ENCODE measurements at regions not wholly inside any gene's neighbourhood (a gene's known extent, or its start where the extent isn't known, plus 50 kb on each side); places are given as distances from the start of the nearest gene placed in this dataset.

DNA sequence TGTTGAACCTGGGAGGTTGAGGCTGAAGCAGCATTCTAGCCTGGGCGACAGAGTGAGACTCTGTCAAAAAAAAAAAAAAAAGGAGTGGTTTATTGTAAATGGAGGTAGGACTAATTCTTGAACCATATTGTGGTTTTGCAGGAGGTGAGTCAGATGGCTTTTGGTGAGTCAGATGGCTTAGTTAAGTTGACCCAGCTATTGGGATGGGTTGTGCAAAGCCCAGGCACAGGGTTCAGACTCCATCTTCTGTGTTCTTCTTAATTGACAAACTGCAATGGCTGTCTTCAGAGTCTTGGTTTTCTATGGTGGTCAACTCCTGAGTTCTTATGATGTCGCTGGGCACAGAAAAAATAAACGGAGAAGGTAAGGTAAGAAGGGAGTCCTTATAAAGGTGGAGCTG, 182.7 kb downstream of the ADAMTS15 start:
- TF ChIP-seq, protein P1, sequence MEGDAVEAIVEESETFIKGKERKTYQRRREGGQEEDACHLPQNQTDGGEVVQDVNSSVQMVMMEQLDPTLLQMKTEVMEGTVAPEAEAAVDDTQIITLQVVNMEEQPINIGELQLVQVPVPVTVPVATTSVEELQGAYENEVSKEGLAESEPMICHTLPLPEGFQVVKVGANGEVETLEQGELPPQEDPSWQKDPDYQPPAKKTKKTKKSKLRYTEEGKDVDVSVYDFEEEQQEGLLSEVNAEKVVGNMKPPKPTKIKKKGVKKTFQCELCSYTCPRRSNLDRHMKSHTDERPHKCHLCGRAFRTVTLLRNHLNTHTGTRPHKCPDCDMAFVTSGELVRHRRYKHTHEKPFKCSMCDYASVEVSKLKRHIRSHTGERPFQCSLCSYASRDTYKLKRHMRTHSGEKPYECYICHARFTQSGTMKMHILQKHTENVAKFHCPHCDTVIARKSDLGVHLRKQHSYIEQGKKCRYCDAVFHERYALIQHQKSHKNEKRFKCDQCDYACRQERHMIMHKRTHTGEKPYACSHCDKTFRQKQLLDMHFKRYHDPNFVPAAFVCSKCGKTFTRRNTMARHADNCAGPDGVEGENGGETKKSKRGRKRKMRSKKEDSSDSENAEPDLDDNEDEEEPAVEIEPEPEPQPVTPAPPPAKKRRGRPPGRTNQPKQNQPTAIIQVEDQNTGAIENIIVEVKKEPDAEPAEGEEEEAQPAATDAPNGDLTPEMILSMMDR (IDR thresholded peaks at IDR 0.05 in 4 of 5, conservative IDR thresholded peaks at IDR 0.05 in 1 of 5) = no peak
- no peak for TF ChIP-seq POLR2A (IDR thresholded peaks at IDR 0.05)

Measured in gastrocnemius medialis (tissue), 4 donors.